ENCODE measurements at regions not wholly inside any gene's neighbourhood (a gene's known extent, or its start where the extent isn't known, plus 50 kb on each side); places are given as distances from the start of the nearest gene placed in this dataset.
"Not testable (repeated sequence)": the region's sequence is repeated elsewhere in the genome, so short reads cannot be mapped to it uniquely, and the experiment has no call there.

- H3K79me2 ChIP-seq (ENCODE audit: insufficient read depth, low read depth) = no peaks in the 10 kb centered on the region
- H4K20me1 ChIP-seq (ENCODE audit: insufficient read depth) = no peaks in the 10 kb centered on the region
- no peaks in the 10 kb centered on the region for H3K27me3 ChIP-seq (ENCODE audit: insufficient read depth, low read depth)
- TF ChIP-seq CTCF (conservative IDR thresholded peaks at IDR 0.05; ENCODE audit: low read depth, low read length) = no peak
- no peak overlapping the region for H3K27ac ChIP-seq
- H3K4me2 ChIP-seq = no peak overlapping the region
- H3K36me3 ChIP-seq (ENCODE audit: insufficient read depth) = no peaks in the 10 kb centered on the region
- no peak overlapping the region for H3K9ac ChIP-seq
- no peaks in the 10 kb centered on the region for H3K4me1 ChIP-seq (ENCODE audit: low read depth, poor library complexity, severe bottlenecking)
- no peak overlapping the region for H3K4me3 ChIP-seq (IDR thresholded peaks at IDR 0.05; ENCODE audit: insufficient read depth, low read depth, low read length)
- no peak overlapping the region for H2AFZ ChIP-seq (ENCODE audit: low read depth)
Observed at GRCh38 chr15:81921163-81921562, 124.7 kb downstream of the MEX3B start.

DNA sequence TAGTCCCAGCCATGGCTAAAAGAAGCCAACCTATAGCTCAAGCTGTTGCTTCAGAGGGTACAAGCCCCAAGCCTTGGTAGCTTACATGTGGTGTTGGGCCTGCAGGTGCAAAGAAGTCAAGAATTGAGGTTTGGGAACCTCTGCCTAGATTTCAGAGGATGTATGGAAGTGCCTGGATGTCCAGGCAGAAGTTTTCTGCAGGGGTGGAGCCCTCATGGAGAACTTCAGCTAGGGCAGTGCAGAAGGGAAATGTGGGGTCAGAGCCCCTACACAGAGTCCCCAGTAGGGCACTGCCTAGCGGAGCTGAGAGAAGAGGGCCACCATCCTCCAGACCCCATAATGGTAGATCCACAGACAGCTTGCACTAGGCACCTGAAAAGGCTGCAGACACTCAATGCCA lies 127.1 kb downstream of the MEX3B start:
- H3K27me3 ChIP-seq (ENCODE audit: insufficient read depth, low read depth); H4K20me1 ChIP-seq (ENCODE audit: insufficient read depth); H3K4me3 ChIP-seq (IDR thresholded peaks at IDR 0.05; ENCODE audit: insufficient read depth, low read depth, low read length); H3K9ac ChIP-seq; H3K36me3 ChIP-seq (ENCODE audit: insufficient read depth); H3K79me2 ChIP-seq (ENCODE audit: insufficient read depth, low read depth); H3K27ac ChIP-seq; H2AFZ ChIP-seq (ENCODE audit: low read depth); H3K4me1 ChIP-seq (ENCODE audit: low read depth, poor library complexity, severe bottlenecking); H3K4me2 ChIP-seq: not testable (repeated sequence)

GRCh38 chr15:81916451-81916850 lies 129.4 kb downstream of the MEX3B start:
- H3K4me1 ChIP-seq (ENCODE audit: low read depth, poor library complexity, severe bottlenecking) = no peaks in the 10 kb centered on the region
- no peak for TF ChIP-seq CTCF (conservative IDR thresholded peaks at IDR 0.05; ENCODE audit: low read depth, low read length)
- H3K27me3 ChIP-seq (ENCODE audit: insufficient read depth, low read depth) = no peaks in the 10 kb centered on the region
- H3K79me2 ChIP-seq (ENCODE audit: insufficient read depth, low read depth) = no peaks in the 10 kb centered on the region
- no peak overlapping the region for H2AFZ ChIP-seq (ENCODE audit: low read depth)
- H4K20me1 ChIP-seq (ENCODE audit: insufficient read depth) = no peaks in the 10 kb centered on the region
- no peak overlapping the region for H3K4me2 ChIP-seq
- H3K36me3 ChIP-seq (ENCODE audit: insufficient read depth) = no peaks in the 10 kb centered on the region
- no peak overlapping the region for H3K9ac ChIP-seq
- H3K27ac ChIP-seq = no peak overlapping the region
- no peak overlapping the region for H3K4me3 ChIP-seq (IDR thresholded peaks at IDR 0.05; ENCODE audit: insufficient read depth, low read depth, low read length)

DNA sequence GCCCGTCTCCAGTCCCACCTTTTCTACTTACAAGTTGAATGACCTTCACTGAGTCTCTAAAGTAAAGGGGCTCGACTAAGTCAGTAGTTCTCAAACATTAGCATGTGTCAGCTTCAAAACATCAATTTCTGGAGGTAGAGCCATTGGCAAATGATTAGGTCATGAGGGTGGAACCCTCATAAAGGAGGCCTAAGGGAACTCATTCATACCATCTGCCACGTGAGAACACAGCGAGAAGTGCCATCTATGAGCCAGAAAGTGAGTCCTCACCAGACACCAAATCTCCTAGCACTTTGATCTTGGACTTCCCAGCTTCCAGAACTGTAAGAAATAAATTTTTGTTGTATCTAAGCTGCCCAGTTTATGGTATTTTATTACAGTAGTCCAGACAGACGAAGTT lies 129.8 kb downstream of the MEX3B start:
- Histone ChIP-seq H3K36me3 (ENCODE audit: insufficient read depth) (no peaks in the 10 kb centered on the region), H2AFZ (ENCODE audit: low read depth) (no peak overlapping the region), H3K27me3 (ENCODE audit: insufficient read depth, low read depth) (no peaks in the 10 kb centered on the region), H4K20me1 (ENCODE audit: insufficient read depth) (no peaks in the 10 kb centered on the region), H3K4me2 (no peak overlapping the region), H3K27ac (no peak overlapping the region), H3K9ac (no peak overlapping the region), H3K4me3 (IDR thresholded peaks at IDR 0.05; ENCODE audit: insufficient read depth, low read depth, low read length) (no peak overlapping the region), H3K4me1 (ENCODE audit: low read depth, poor library complexity, severe bottlenecking) (no peaks in the 10 kb centered on the region), H3K79me2 (ENCODE audit: insufficient read depth, low read depth) (no peaks in the 10 kb centered on the region)
- TF ChIP-seq CTCF (conservative IDR thresholded peaks at IDR 0.05; ENCODE audit: low read depth, low read length) = no peak

GRCh38 chr15:81914734-81915256 lies 131.0 kb downstream of the MEX3B start:
- Histone ChIP-seq H3K4me1 (ENCODE audit: low read depth, poor library complexity, severe bottlenecking) (no peaks in the 10 kb centered on the region), H3K9ac (no peak overlapping the region), H4K20me1 (ENCODE audit: insufficient read depth) (no peaks in the 10 kb centered on the region), H3K27me3 (ENCODE audit: insufficient read depth, low read depth) (no peaks in the 10 kb centered on the region), H3K4me2 (no peak overlapping the region), H2AFZ (ENCODE audit: low read depth) (no peak overlapping the region), H3K4me3 (IDR thresholded peaks at IDR 0.05; ENCODE audit: insufficient read depth, low read depth, low read length) (no peak overlapping the region), H3K27ac (no peak overlapping the region), H3K36me3 (ENCODE audit: insufficient read depth) (no peaks in the 10 kb centered on the region), H3K79me2 (ENCODE audit: insufficient read depth, low read depth) (no peaks in the 10 kb centered on the region)
- TF ChIP-seq CTCF (conservative IDR thresholded peaks at IDR 0.05; ENCODE audit: low read depth, low read length) = no peak

All from KMS-11 (cell line).